H1 (cell line): ENCODE measurements at regions not wholly inside any gene's neighbourhood (a gene's known extent, or its start where the extent isn't known, plus 50 kb on each side); places are given as distances from the start of the nearest gene placed in this dataset.

Source experiments
- CHD7 ChIP-seq: fragments of 300-600 bp; sonication (generic); IDR thresholded peaks from 2 replicates; pipeline ENCODE4 v1.7.1; 2012; ENCODE audit warnings: low read length, moderate library complexity, mild to moderate bottlenecking, inconsistent platforms; ENCODE audit not compliant: insufficient replicate concordance

GRCh38 chr7:91345449-91345848 is 81.2 kb downstream of the FZD1 start (continued):
- no peak for TF ChIP-seq CHD7
